IMR-90 (cell line): ENCODE measurements at regions not wholly inside any gene's neighbourhood (a gene's known extent, or its start where the extent isn't known, plus 50 kb on each side); places are given as distances from the start of the nearest gene placed in this dataset.

Experiments
- BHLHE40 ChIP-seq: fragments of 150-350 bp; IDR thresholded peaks from 2 replicates; pipeline ENCODE4 v1.6.1; 2016; ENCODE audit warnings: mild to moderate bottlenecking, low read depth, low read length
- CEBPB ChIP-seq: IDR thresholded peaks from 2 replicates; pipeline ENCODE4 v1.6.1; 2012; ENCODE audit warnings: low read depth, low read length, improper control_type of control experiment
- CTCF ChIP-seq: conservative IDR thresholded peaks from 2 replicates; pipeline ENCODE4 v1.5.1; 2012; ENCODE audit warnings: mild to moderate bottlenecking, low read depth, low read length, improper control_type of control experiment
- ELK1 ChIP-seq: fragments of 150-350 bp; IDR thresholded peaks from 2 replicates; pipeline ENCODE4 v1.6.1; 2016; ENCODE audit warnings: low read depth, mild to moderate bottlenecking, low read length, moderate library complexity, borderline replicate concordance
- MAFK ChIP-seq: IDR thresholded peaks from 2 replicates; pipeline ENCODE4 v1.6.1; 2012; ENCODE audit warnings: low read depth, low read length, improper control_type of control experiment
- MAZ ChIP-seq: IDR thresholded peaks from 2 replicates; pipeline ENCODE4 v1.6.1; 2012; ENCODE audit warnings: low read depth, mild to moderate bottlenecking, low read length, improper control_type of control experiment, moderate library complexity, borderline replicate concordance
- MXI1 ChIP-seq: IDR thresholded peaks from 2 replicates; pipeline ENCODE4 v1.6.1; 2012; ENCODE audit warnings: low read depth, mild to moderate bottlenecking, low read length, moderate library complexity, borderline replicate concordance
- POLR2A ChIP-seq: IDR thresholded peaks from 2 replicates; pipeline ENCODE4 v1.6.1; 2012; ENCODE audit warnings: mild to moderate bottlenecking, low read depth, low read length
- RAD21 ChIP-seq: IDR thresholded peaks from 2 replicates; pipeline ENCODE4 v1.6.1; 2012; ENCODE audit warnings: low read length, improper control_type of control experiment
- RCOR1 ChIP-seq: IDR thresholded peaks from 2 replicates; pipeline ENCODE4 v1.6.1; 2012; ENCODE audit warnings: mild to moderate bottlenecking, low read length, improper control_type of control experiment; ENCODE audit not compliant: insufficient replicate concordance
- RFX5 ChIP-seq: IDR thresholded peaks from 2 replicates; pipeline ENCODE4 v1.8.0; 2012; ENCODE audit warnings: low read depth, mild to moderate bottlenecking, low read length, moderate library complexity
- SMC3 ChIP-seq: fragments of 150-350 bp; IDR thresholded peaks from 2 replicates; pipeline ENCODE4 v1.6.1; 2016; ENCODE audit warnings: low read depth, mild to moderate bottlenecking, antibody characterized with exemption, low read length, moderate library complexity
- TF ChIP-seq, protein P1 (sequence below): fragments of 150-350 bp; IDR thresholded peaks from 2 replicates; pipeline ENCODE4 v1.6.1; 2017; ENCODE audit warnings: mild to moderate bottlenecking, antibody characterized with exemption, low read length, low read depth

GRCh38 chr5:107801061-107801460 is 130.3 kb upstream of the EFNA5 start:
- TF ChIP-seq CTCF (no peak), POLR2A (no peak), MXI1 (no peak), RFX5 (no peak), CEBPB (no peak), RCOR1 (no peak), ELK1 (no peak), SMC3 (no peak), RAD21 (no peak), BHLHE40 (no peak), MAZ (no peak), MAFK (no peak)
- TF ChIP-seq, protein P1, sequence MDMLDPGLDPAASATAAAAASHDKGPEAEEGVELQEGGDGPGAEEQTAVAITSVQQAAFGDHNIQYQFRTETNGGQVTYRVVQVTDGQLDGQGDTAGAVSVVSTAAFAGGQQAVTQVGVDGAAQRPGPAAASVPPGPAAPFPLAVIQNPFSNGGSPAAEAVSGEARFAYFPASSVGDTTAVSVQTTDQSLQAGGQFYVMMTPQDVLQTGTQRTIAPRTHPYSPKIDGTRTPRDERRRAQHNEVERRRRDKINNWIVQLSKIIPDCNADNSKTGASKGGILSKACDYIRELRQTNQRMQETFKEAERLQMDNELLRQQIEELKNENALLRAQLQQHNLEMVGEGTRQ = no peak
